Lower leg skin (tissue), 4 donors: ENCODE measurements at regions not wholly inside any gene's neighbourhood (a gene's known extent, or its start where the extent isn't known, plus 50 kb on each side); places are given as distances from the start of the nearest gene placed in this dataset.
A peak's percentile ranks its signal among the peaks of the same experiment; 100 is the strongest.

ENCODE experiments used
- DNase-seq, 2 donors: peaks; one replicate each; pipeline ENCODE4 v3.0.0-alpha.2; 2019; ENCODE audit warnings: low spot score in 2 of 2
- H3K4me3 ChIP-seq: fragments of 200-600 bp; sonication (generic); 2 replicates; pipeline ENCODE4 v1.5.1; 2017; ENCODE audit warnings: mild to moderate bottlenecking, low read depth; ENCODE audit not compliant: poor library complexity, severe bottlenecking
- POLR2A ChIP-seq, 2 donors: fragments of 450-650 bp; IDR thresholded peaks; one replicate each; pipeline ENCODE4 v1.6.1; 2016 to 2017; ENCODE audit warnings: antibody characterized with exemption in 2 of 2, mild to moderate bottlenecking in 1 of 2, moderate library complexity in 1 of 2
- WGBS, 2 donors: methylation state at CpG; one replicate each; pipeline ENCODE4 v1.1.5; 2018; 5-methylcytosine and 5-hydroxymethylcytosine counted together
- intact Hi-C: fragments of 100-400 bp; cut with DNase I; formaldehyde crosslinking; loops from one replicate; pipeline ENCODE4 v1.15.0; 2023; ENCODE audit warnings: low total_unique reads
- TF ChIP-seq, protein P1 (sequence below), 3 donors: fragments of 450-650 bp; IDR thresholded peaks; one replicate each; pipeline ENCODE4 v1.5.1; 2016; ENCODE audit warnings: antibody characterized with exemption in 3 of 3, mild to moderate bottlenecking in 3 of 3, moderate library complexity in 2 of 3

DNA sequence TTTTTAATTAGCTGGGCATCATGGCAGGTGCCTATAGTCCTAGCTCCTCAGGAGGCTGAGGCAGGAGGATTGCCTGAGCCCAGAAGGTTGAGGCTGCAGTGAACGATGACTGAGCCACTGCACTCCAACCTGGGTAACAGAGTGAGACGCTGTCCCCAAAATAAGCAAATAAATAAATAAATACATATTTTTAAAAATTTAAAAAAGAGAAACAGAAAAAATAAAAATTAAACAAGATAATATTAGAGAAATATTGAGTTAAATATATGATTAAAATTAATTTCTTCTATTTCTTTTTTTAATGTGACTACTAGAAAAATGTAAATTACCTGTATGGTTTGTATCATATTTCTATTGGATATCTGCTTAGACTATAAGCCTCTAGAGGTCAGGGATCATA lies 59.3 kb upstream of the ATP1A1 start:
- TF ChIP-seq, protein P1, sequence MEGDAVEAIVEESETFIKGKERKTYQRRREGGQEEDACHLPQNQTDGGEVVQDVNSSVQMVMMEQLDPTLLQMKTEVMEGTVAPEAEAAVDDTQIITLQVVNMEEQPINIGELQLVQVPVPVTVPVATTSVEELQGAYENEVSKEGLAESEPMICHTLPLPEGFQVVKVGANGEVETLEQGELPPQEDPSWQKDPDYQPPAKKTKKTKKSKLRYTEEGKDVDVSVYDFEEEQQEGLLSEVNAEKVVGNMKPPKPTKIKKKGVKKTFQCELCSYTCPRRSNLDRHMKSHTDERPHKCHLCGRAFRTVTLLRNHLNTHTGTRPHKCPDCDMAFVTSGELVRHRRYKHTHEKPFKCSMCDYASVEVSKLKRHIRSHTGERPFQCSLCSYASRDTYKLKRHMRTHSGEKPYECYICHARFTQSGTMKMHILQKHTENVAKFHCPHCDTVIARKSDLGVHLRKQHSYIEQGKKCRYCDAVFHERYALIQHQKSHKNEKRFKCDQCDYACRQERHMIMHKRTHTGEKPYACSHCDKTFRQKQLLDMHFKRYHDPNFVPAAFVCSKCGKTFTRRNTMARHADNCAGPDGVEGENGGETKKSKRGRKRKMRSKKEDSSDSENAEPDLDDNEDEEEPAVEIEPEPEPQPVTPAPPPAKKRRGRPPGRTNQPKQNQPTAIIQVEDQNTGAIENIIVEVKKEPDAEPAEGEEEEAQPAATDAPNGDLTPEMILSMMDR (IDR thresholded peaks at IDR 0.05): no peak
- no peak for TF ChIP-seq POLR2A (IDR thresholded peaks at IDR 0.05)
- intact Hi-C loops: no loop called here
- 94 to 95% methylated on average over 2 of the region's 2 CpGs for WGBS, 2 donors
- DNase-seq: no peak
- H3K4me3 ChIP-seq: no peak overlapping the region

DNA sequence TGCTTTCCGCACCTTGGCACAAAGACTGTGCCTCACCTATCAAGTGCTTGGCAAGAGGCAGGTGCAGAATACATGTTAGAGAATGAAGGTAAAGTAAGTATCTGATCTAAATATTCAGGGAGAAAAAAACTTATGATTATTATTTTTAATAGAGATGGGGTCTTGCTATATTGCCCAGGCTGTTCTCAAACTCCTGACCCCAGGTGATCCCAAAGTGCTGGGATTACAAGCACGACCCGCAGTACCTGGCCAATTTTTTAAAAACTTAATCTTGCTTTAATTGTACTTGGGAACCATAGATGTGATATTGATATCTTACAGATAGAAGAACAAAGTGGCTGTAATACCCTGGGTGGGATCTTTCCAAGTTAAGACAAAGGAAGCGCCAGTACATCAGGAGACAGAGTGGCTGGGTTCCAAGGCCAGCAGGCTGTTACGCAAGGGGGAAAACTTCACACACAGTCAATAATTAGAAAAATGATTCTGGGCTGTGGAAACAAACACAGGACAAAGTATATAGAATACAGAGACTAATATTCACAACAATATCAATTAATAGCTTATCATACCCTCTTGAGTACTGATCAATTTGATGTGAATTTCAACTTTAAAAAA lies 58.6 kb upstream of the ATP1A1 start:
- intact Hi-C loops: no loop called here
- 69 to 79% methylated on average over 5 of the region's 5 CpGs for WGBS, 2 donors
- TF ChIP-seq POLR2A (IDR thresholded peaks at IDR 0.05): no peak
- TF ChIP-seq, protein P1 (IDR thresholded peaks at IDR 0.05): no peak
- no peak overlapping the region for H3K4me3 ChIP-seq
- peak; percentile 47 to 90 for DNase-seq

DNA sequence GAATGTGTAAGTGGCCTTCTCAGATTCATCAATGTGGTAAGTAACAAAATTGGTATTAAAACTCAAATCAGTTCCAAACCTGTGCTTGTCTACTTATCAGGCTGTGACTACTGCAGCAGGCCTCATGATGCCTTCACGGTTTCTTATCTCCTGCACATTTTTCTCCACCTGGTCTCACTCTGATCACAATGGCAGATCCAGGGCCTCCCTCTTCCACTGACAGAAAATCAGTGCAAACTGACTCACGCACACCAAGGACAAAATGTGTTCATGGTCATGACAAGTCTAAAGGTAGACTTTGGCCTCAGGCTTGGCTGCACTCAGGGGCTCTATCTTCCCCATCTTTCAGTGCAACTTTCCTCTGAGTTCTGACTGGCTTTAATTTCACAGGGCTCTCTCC lies 56.7 kb upstream of the ATP1A1 start:
- DNase-seq: no peak
- WGBS, 2 donors: 90 to 92% methylated on average over 2 of the region's 2 CpGs
- TF ChIP-seq, protein P1 (IDR thresholded peaks at IDR 0.05): no peak
- TF ChIP-seq POLR2A (IDR thresholded peaks at IDR 0.05): no peak
- H3K4me3 ChIP-seq: no peak overlapping the region
- intact Hi-C loops: no loop called here

DNA sequence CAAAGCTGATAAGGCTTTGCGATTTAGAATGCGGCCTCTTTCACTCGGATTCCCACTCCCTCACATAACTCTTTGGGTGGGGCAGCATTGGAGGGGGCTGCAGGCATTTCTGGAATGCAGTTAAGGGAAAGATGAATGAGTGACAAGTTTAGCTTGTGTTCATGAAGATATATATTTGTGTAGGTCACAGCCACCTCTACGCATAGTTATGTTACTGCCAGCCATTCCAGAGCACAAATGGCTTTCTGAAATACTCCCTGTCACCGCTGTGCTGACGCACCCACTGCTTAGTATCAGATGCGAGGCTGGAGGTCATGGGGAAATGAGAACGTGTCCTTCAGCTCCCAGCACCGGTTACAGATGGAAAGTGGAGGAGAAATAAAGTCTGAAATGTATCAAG lies 54.1 kb upstream of the ATP1A1 start:
- WGBS, 2 donors: 73 to 84% methylated on average over 9 of the region's 9 CpGs
- no peak for DNase-seq
- no peak overlapping the region for H3K4me3 ChIP-seq
- TF ChIP-seq, protein P1 (IDR thresholded peaks at IDR 0.05): no peak
- no peak for TF ChIP-seq POLR2A (IDR thresholded peaks at IDR 0.05)
- intact Hi-C loops: no loop called here

DNA sequence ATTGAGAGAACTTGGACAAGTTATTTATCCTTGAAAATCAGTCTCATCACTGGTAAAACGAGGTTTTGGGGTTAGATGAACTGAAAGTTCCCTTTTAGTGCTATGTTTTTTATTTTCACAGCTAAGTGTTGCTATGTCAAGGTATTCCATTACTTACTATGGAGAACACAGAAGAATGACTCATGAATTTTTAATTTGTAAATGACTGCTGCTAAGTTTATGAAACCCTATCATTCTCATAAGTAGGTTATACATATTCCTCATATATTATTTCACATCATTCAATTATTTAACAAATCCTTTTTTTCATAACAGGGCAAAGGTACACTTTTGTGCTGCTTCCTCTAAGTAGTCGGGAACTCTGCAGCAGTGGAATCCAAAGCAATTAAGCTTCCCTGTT lies 52.2 kb upstream of the ATP1A1 start:
- DNase-seq: no peak
- intact Hi-C loops: no loop called here
- no peak overlapping the region for H3K4me3 ChIP-seq
- TF ChIP-seq POLR2A (IDR thresholded peaks at IDR 0.05): no peak
- TF ChIP-seq, protein P1 (IDR thresholded peaks at IDR 0.05): no peak
- 58 to 60% methylated on average over 2 of the region's 2 CpGs for WGBS, 2 donors

DNA sequence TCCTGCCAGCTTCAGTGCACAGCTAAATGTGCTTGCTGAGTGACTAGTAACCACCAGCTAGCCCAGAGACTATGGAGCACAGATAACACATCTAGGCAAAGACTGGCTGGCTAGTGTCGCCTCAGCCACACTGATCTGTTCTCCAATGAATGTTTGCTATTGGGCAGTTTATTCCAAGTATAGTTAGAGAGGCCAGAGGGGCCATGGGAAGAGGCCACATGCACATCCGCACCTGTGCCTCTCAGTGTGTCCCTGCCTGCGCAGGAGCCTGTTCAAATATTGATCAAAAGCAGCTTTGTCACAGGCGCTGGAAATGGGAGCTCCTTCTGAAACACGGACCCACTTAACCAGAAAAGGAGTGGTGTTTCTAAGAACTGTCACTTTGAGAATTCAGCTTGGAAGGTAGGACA lies 51.3 kb upstream of the ATP1A1 start:
- intact Hi-C loops: no loop called here
- TF ChIP-seq, protein P1 (IDR thresholded peaks at IDR 0.05): no peak
- no peak for TF ChIP-seq POLR2A (IDR thresholded peaks at IDR 0.05)
- H3K4me3 ChIP-seq: no peak overlapping the region
- 85 to 88% methylated on average over 5 of the region's 5 CpGs for WGBS, 2 donors
- no peak for DNase-seq
